Mesendoderm (in vitro differentiated cells): ENCODE measurements at regions not wholly inside any gene's neighbourhood (a gene's known extent, or its start where the extent isn't known, plus 50 kb on each side); places are given as distances from the start of the nearest gene placed in this dataset.

ENCODE experiments used
- DNase-seq: peaks from one replicate; pipeline ENCODE4 v3.0.0; 2013
- H2AK5ac ChIP-seq: 2 replicates; pipeline ENCODE4 v1.6.1; 2013; ENCODE audit warnings: low read length, inconsistent platforms
- H2BK120ac ChIP-seq: 2 replicates; pipeline ENCODE4 v1.6.1; 2013; ENCODE audit warnings: low read depth, mild to moderate bottlenecking, low read length, moderate library complexity, mixed read lengths
- H2BK15ac ChIP-seq: replicated peaks from 2 replicates; pipeline ENCODE4 v1.6.1; 2013; ENCODE audit warnings: low read depth, mild to moderate bottlenecking, moderate library complexity
- H2BK5ac ChIP-seq: 2 replicates; pipeline ENCODE4 v1.6.1; 2013; ENCODE audit warnings: low read length, inconsistent platforms
- H3K18ac ChIP-seq: 2 replicates; pipeline ENCODE4 v1.6.1; 2013; ENCODE audit warnings: mild to moderate bottlenecking, low read length, mixed read lengths
- H3K23ac ChIP-seq: one replicate; pipeline ENCODE4 v1.6.1; 2013; ENCODE audit warnings: low read length
- H3K27ac ChIP-seq: 2 replicates; pipeline ENCODE4 v1.5.1; 2013; ENCODE audit warnings: low read depth, mild to moderate bottlenecking, inconsistent platforms, low read length, moderate library complexity
- H3K27me3 ChIP-seq: 2 replicates; pipeline ENCODE4 v1.6.1; 2013; ENCODE audit warnings: low read length, control low read depth, mild to moderate bottlenecking, inconsistent platforms; ENCODE audit not compliant: insufficient read depth, poor library complexity
- H3K36me3 ChIP-seq: 2 replicates; pipeline ENCODE4 v1.6.1; 2013; ENCODE audit warnings: low read length, inconsistent platforms; ENCODE audit not compliant: control insufficient read depth, insufficient read depth
- H3K4ac ChIP-seq: one replicate; pipeline ENCODE4 v1.6.1; 2013; ENCODE audit warnings: low read depth, mild to moderate bottlenecking, low read length, moderate library complexity
- H3K4me1 ChIP-seq: 2 replicates; pipeline ENCODE4 v1.6.1; 2013; ENCODE audit warnings: low read depth, low read length, inconsistent platforms; ENCODE audit not compliant: control insufficient read depth
- H3K4me2 ChIP-seq: 2 replicates; pipeline ENCODE4 v1.6.1; 2013; ENCODE audit warnings: low read length
- H3K4me3 ChIP-seq: 2 replicates; pipeline ENCODE4 v1.5.1; 2013; ENCODE audit warnings: mild to moderate bottlenecking, low read length
- H3K56ac ChIP-seq: one replicate; pipeline ENCODE4 v1.6.1; 2013; ENCODE audit warnings: low read length
- H3K79me1 ChIP-seq: 2 replicates; pipeline ENCODE4 v1.6.1; 2013; ENCODE audit warnings: low read length, inconsistent platforms
- H3K79me2 ChIP-seq: 2 replicates; pipeline ENCODE4 v1.6.1; 2013; ENCODE audit warnings: mild to moderate bottlenecking, low read length; ENCODE audit not compliant: control insufficient read depth, insufficient read depth
- H3K9ac ChIP-seq: 2 replicates; pipeline ENCODE4 v1.6.1; 2013; ENCODE audit warnings: low read length, inconsistent platforms
- H4K5ac ChIP-seq: one replicate; pipeline ENCODE4 v1.6.1; 2013; ENCODE audit warnings: low read length
- H4K8ac ChIP-seq: one replicate; pipeline ENCODE4 v1.6.1; 2013; ENCODE audit warnings: low read depth, mild to moderate bottlenecking, control low read depth, low read length, moderate library complexity
- WGBS: extraction: QIAGEN DNeasy Blood & Tissue Kit; methylation state at CpG from one replicate; pipeline ENCODE4 v1.1.7; 2013; ENCODE audit warnings: low lambda C conversion rate, missing lambda C conversion rate; ENCODE audit not compliant: insufficient coverage; ENCODE audit errors: extremely low coverage; 5-methylcytosine and 5-hydroxymethylcytosine counted together

DNA sequence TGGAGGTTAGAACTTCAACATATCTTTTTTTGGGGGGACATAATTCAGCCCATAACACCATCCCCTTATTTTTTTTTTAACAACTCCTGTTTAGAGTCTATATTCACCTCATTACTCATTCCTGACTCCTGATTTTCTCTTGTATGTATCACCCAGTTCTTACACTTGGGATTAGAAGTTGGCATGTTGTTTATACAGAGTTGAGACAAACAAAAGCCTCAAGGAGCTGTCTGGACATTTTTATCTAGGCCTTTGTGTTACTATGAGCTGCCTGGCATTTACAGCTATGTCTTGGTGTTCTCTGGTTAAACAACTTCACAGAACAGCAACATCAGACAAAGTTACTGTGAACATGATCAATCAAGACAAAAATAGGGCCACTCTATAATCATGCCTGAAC is 517.5 kb downstream of the KIF20B start:
- H3K18ac ChIP-seq, result no peak overlapping the region
- no peak overlapping the region for H2BK15ac ChIP-seq
- H2AK5ac ChIP-seq, result no peak overlapping the region
- H3K56ac ChIP-seq, result no peak overlapping the region
- H3K23ac ChIP-seq, result no peak overlapping the region
- no peaks in the 10 kb centered on the region for H3K79me2 ChIP-seq
- no peak overlapping the region for H3K4ac ChIP-seq
- no peak overlapping the region for H3K27ac ChIP-seq
- H3K36me3 ChIP-seq, result no peaks in the 10 kb centered on the region
- H4K8ac ChIP-seq, result no peak overlapping the region
- no peaks in the 10 kb centered on the region for H3K27me3 ChIP-seq
- no peak overlapping the region for H3K4me2 ChIP-seq
- no peak overlapping the region for H3K9ac ChIP-seq
- no peak overlapping the region for H4K5ac ChIP-seq
- no peak overlapping the region for H2BK5ac ChIP-seq
- no peak overlapping the region for H3K4me3 ChIP-seq
- no peak overlapping the region for H2BK120ac ChIP-seq
- DNase-seq, result no peak
- no peaks in the 10 kb centered on the region for H3K79me1 ChIP-seq
- no peaks in the 10 kb centered on the region for H3K4me1 ChIP-seq

DNA sequence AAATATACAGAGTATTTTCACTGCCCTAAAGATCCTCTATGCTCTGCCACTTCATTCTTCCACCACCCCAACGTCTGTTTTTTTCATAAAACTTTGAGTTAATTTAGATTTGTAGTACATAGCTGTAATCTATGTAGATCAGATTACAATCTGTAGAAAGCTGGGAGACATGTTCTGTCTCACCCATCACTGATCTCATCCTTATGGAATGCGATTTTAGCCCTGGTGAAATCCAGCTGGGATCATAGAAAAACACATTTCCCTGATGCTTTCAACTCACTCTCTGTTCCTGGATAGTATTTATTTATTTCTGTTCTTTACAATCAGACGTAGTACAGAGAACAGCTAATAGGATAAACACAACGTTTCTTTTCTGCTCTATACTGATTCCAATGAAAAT is 521.0 kb downstream of the KIF20B start:
- H3K79me2 ChIP-seq, result no peaks in the 10 kb centered on the region
- no peak overlapping the region for H3K27ac ChIP-seq
- H3K18ac ChIP-seq, result no peak overlapping the region
- DNase-seq, result peak; percentile 78
- no peak overlapping the region for H3K9ac ChIP-seq
- no peak overlapping the region for H2BK120ac ChIP-seq
- H4K5ac ChIP-seq, result no peak overlapping the region
- no peak overlapping the region for H2BK5ac ChIP-seq
- no peaks in the 10 kb centered on the region for H3K79me1 ChIP-seq
- H3K23ac ChIP-seq, result no peak overlapping the region
- no peak overlapping the region for H3K4ac ChIP-seq
- H3K4me1 ChIP-seq, result no peaks in the 10 kb centered on the region
- no peaks in the 10 kb centered on the region for H3K36me3 ChIP-seq
- no peak overlapping the region for H3K4me2 ChIP-seq
- no peak overlapping the region for H3K56ac ChIP-seq
- no CpG with 5 or more reads among the region's 4 CpGs for WGBS
- no peaks in the 10 kb centered on the region for H3K27me3 ChIP-seq
- H4K8ac ChIP-seq, result no peak overlapping the region
- H2AK5ac ChIP-seq, result no peak overlapping the region
- no peak overlapping the region for H3K4me3 ChIP-seq
- no peak overlapping the region for H2BK15ac ChIP-seq

DNA sequence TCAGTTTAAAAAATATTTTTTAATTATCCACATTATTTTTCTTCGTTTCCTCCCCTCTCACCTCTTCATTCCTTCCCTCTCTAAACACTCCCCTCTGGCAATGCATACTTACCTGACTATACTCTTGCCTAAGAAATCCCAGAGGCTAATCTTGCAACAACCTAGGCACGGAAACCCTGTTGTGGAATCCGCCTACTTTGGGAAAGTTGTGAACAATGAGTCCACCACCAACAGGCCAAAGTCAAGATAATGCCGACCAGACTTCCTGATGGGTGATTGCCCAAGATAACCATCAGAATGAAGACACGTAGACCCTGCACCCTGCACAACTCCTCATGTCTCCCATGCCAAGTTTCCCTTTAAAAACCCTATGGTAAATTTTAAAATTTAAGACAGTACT is 521.5 kb downstream of the KIF20B start:
- H2AK5ac ChIP-seq, result no peak overlapping the region
- no peak overlapping the region for H3K4me3 ChIP-seq
- H3K27me3 ChIP-seq, result no peaks in the 10 kb centered on the region
- H3K9ac ChIP-seq, result no peak overlapping the region
- no peak overlapping the region for H2BK5ac ChIP-seq
- no peaks in the 10 kb centered on the region for H3K79me2 ChIP-seq
- H2BK120ac ChIP-seq, result no peak overlapping the region
- no peak overlapping the region for H3K4me2 ChIP-seq
- H3K4me1 ChIP-seq, result no peaks in the 10 kb centered on the region
- peak; percentile 75 for DNase-seq
- no peaks in the 10 kb centered on the region for H3K79me1 ChIP-seq
- no peak overlapping the region for H3K4ac ChIP-seq
- H4K5ac ChIP-seq, result no peak overlapping the region
- WGBS, result 100% methylated on average over 1 of the region's 5 CpGs
- H3K23ac ChIP-seq, result no peak overlapping the region
- H3K36me3 ChIP-seq, result no peaks in the 10 kb centered on the region
- no peak overlapping the region for H3K56ac ChIP-seq
- H2BK15ac ChIP-seq, result no peak overlapping the region
- no peak overlapping the region for H3K18ac ChIP-seq
- H3K27ac ChIP-seq, result no peak overlapping the region
- no peak overlapping the region for H4K8ac ChIP-seq

GRCh38 chr10:90224791-90225566 is 523.6 kb downstream of the KIF20B start:
- no peak overlapping the region for H2BK120ac ChIP-seq
- H3K4me1 ChIP-seq, result no peaks in the 10 kb centered on the region
- no peaks in the 10 kb centered on the region for H3K79me2 ChIP-seq
- no peak overlapping the region for H3K4me3 ChIP-seq
- H2BK5ac ChIP-seq, result no peak overlapping the region
- no peak overlapping the region for H3K27ac ChIP-seq
- WGBS, result no CpG with 5 or more reads among the region's 2 CpGs
- H3K4ac ChIP-seq, result no peak overlapping the region
- H3K18ac ChIP-seq, result no peak overlapping the region
- H4K8ac ChIP-seq, result no peak overlapping the region
- no peak overlapping the region for H3K4me2 ChIP-seq
- H3K23ac ChIP-seq, result no peak overlapping the region
- H3K79me1 ChIP-seq, result no peaks in the 10 kb centered on the region
- no peak overlapping the region for H3K9ac ChIP-seq
- H2AK5ac ChIP-seq, result no peak overlapping the region
- H2BK15ac ChIP-seq, result no peak overlapping the region
- no peaks in the 10 kb centered on the region for H3K27me3 ChIP-seq
- H4K5ac ChIP-seq, result no peak overlapping the region
- no peak overlapping the region for H3K56ac ChIP-seq
- no peaks in the 10 kb centered on the region for H3K36me3 ChIP-seq
- no peak for DNase-seq

GRCh38 chr10:90226517-90226916 is 525.1 kb downstream of the KIF20B start:
- WGBS, result no CpG with 5 or more reads among the region's 3 CpGs
- Histone ChIP-seq H3K18ac (no peak overlapping the region), H3K56ac (no peak overlapping the region), H3K4me1 (no peaks in the 10 kb centered on the region), H3K23ac (no peak overlapping the region), H3K4me2 (no peak overlapping the region), H2BK15ac (no peak overlapping the region), H4K5ac (no peak overlapping the region), H3K27me3 (no peaks in the 10 kb centered on the region), H2BK5ac (no peak overlapping the region), H3K4me3 (no peak overlapping the region), H3K79me1 (no peaks in the 10 kb centered on the region), H3K9ac (no peak overlapping the region), H3K27ac (no peak overlapping the region), H3K4ac (no peak overlapping the region), H3K79me2 (no peaks in the 10 kb centered on the region), H2BK120ac (no peak overlapping the region), H2AK5ac (no peak overlapping the region), H4K8ac (no peak overlapping the region), H3K36me3 (no peaks in the 10 kb centered on the region)
- DNase-seq, result no peak

GRCh38 chr10:90227217-90227656 is 525.8 kb downstream of the KIF20B start:
- H3K4me2 ChIP-seq, result no peak overlapping the region

More at GRCh38 chr10:90227217-90227656, 525.8 kb downstream of the KIF20B start:
- no peak overlapping the region for H2BK120ac ChIP-seq
- no peak overlapping the region for H3K56ac ChIP-seq
- H3K23ac ChIP-seq, result no peak overlapping the region
- no CpG with 5 or more reads among the region's 2 CpGs for WGBS
- no peaks in the 10 kb centered on the region for H3K79me2 ChIP-seq
- H2BK5ac ChIP-seq, result no peak overlapping the region
- H3K27ac ChIP-seq, result no peak overlapping the region
- no peaks in the 10 kb centered on the region for H3K36me3 ChIP-seq
- no peak overlapping the region for H3K4ac ChIP-seq
- no peak overlapping the region for H2AK5ac ChIP-seq
- no peaks in the 10 kb centered on the region for H3K4me1 ChIP-seq
- H3K79me1 ChIP-seq, result no peaks in the 10 kb centered on the region
- H2BK15ac ChIP-seq, result no peak overlapping the region
- H3K4me3 ChIP-seq, result no peak overlapping the region
- H3K18ac ChIP-seq, result no peak overlapping the region
- no peak overlapping the region for H4K5ac ChIP-seq
- H3K9ac ChIP-seq, result no peak overlapping the region
- H3K27me3 ChIP-seq, result no peaks in the 10 kb centered on the region
- no peak overlapping the region for H4K8ac ChIP-seq
- DNase-seq, result no peak
